Pancreas (tissue), 10 donors: ENCODE measurements at regions not wholly inside any gene's neighbourhood (a gene's known extent, or its start where the extent isn't known, plus 50 kb on each side); places are given as distances from the start of the nearest gene placed in this dataset.

ENCODE experiments used
- ATAC-seq, 4 donors: fragments of 200-7000 bp; cut with Tn5 transposase; one replicate each; pipeline versions ENCODE4 v1.8.0 to v1.9.1; 2020; ENCODE audit warnings: mild to moderate bottlenecking in 4 of 4, moderate library complexity in 4 of 4
- DNase-seq, 6 donors: peaks; one replicate each; pipeline ENCODE4 v3.0.0-alpha.2; 2020
- FAIRE-seq: peaks from 2 replicates; lab custom pipeline; 2012; peaks lifted over from hg19 to GRCh38; lab: Jason Lieb, UNC
- H3K27ac ChIP-seq, 4 donors: fragments of 200-600 bp; sonication (generic); 1 replicate in 3 of 4; 2 replicates in 1 of 4; pipeline versions ENCODE4 v1.5.0 to v1.8.0; 2020
- H3K27me3 ChIP-seq, 4 donors: fragments of 200-600 bp; one replicate each; pipeline ENCODE4 v1.8.0; 2021
- H3K36me3 ChIP-seq, 3 donors: fragments of 200-600 bp; sonication (generic) in 1 of 3; one replicate each; pipeline versions ENCODE4 v1.5.0 to v1.8.0; 2020 to 2021
- H3K4me1 ChIP-seq, 3 donors: fragments of 200-600 bp; one replicate each; pipeline ENCODE4 v1.8.0; 2021
- H3K4me3 ChIP-seq, 4 donors: fragments of 200-600 bp; sonication (generic) in 2 of 4; one replicate each; pipeline versions ENCODE4 v1.5.0 to v1.8.0; 2020 to 2021
- H3K9me3 ChIP-seq, 4 donors: fragments of 200-600 bp; one replicate each; pipeline ENCODE4 v1.8.0; 2021
- CTCF ChIP-seq, 4 donors: fragments of 200-600 bp; sonication (generic) in 3 of 4; IDR thresholded peaks; one replicate each; pipeline versions ENCODE4 v1.5.0 to v1.8.0; 2021; ENCODE audit warnings: antibody characterized with exemption in 4 of 4
- WGBS, 2 donors: extraction: QIAGEN DNeasy Blood & Tissue Kit; methylation state at CpG; one replicate each; pipeline ENCODE4 v1.1.7; 2013; 5-methylcytosine and 5-hydroxymethylcytosine counted together
- intact Hi-C, 3 donors: fragments of 100-400 bp; cut with DNase I; formaldehyde crosslinking; loops; one replicate each; pipeline versions ENCODE4 v1.11.1 to v1.14.2; 2022
- donor health status: healthy with polysubstance abuse.
- donor health status: DM: no; HTN: no; CAD: no; lungs with moderate emphysema.
- donor health status: DM: no; HTN: no; CAD: no.
- donor health status: control.
- donor health status: control.
- donor health status: Bipolar disorder and iron deficiency.
- donor health status: DM: yes; HTN: yes; CAD: no.
- donor health status: DM: no; HTN: no; CAD: no.
- donor health status: DM: no; HTN: no; CAD: no.
- donor health status: DM: yes; HTN: yes; CAD: no.

DNA sequence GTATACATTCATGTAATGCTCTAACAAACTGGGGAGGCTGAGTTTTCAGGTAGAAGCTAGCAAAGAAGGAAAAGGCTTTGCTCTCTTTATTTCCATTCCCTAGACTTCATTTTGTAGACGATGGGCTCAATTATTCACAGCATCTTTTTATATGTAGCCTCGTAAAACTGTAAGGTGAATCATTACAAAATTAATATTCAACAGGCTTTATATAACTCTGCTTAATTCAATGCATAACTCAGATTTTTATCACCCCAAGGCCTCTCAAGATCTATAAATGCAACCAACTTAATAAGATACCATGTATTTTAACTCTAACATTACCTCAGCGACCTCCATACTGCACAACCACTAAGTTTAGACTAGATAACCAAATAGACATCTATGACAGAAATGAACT lies 63.0 kb upstream of the FRMD4B start:
- no peaks in the 10 kb centered on the region for H3K27me3 ChIP-seq
- no peak for ATAC-seq
- H3K27ac ChIP-seq, result no peak overlapping the region
- no peak for FAIRE-seq
- H3K4me3 ChIP-seq, result no peak overlapping the region
- no peak for TF ChIP-seq CTCF (IDR thresholded peaks at IDR 0.05)
- peaks cover 0 to 5% (median 0%) of the 10 kb centered on the region in 3 donors for H3K4me1 ChIP-seq
- no peaks in the 10 kb centered on the region for H3K9me3 ChIP-seq
- 48 to 60% methylated on average over 3 of the region's 3 CpGs for WGBS, 2 donors
- no peak for DNase-seq
- H3K36me3 ChIP-seq, result no peaks in the 10 kb centered on the region
- intact Hi-C loops, result no loop called here

- ATAC-seq (no peak), FAIRE-seq (no peak), DNase-seq (no peak)
- no peak overlapping the region for H3K4me3 ChIP-seq
- no peak for TF ChIP-seq CTCF (IDR thresholded peaks at IDR 0.05)
- no peaks in the 10 kb centered on the region for H3K9me3 ChIP-seq
- H3K36me3 ChIP-seq, result no peaks in the 10 kb centered on the region
- intact Hi-C loops, result no loop called here
- no peaks in the 10 kb centered on the region for H3K27me3 ChIP-seq
- H3K4me1 ChIP-seq, result no peaks in the 10 kb centered on the region
- no peak overlapping the region for H3K27ac ChIP-seq
- 86 to 95% methylated on average over 6 of the region's 6 CpGs for WGBS, 2 donors
Measured at GRCh38 chr3:69446402-69447072, 60.6 kb upstream of the FRMD4B start.

DNA sequence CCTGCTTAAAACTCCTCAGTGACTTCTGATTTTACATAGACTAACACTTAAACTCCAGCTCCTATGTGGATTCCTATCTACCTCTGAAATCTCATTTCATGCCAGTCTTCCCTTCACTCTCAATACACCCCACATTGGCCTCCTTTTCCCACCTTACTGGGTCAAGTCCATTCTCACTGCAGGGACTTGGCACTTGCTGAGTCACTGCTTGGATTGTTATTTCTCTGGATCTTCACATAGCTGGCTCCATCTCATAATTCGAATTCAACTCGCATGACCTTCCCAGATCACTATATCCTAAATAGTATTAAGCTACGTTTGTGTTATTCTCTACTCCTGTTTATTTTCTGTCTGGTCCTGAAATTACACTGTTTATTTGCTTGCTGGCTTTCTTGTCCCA lies 59.6 kb upstream of the FRMD4B start:
- DNase-seq, result no peak
- Histone ChIP-seq H3K4me3 (no peak overlapping the region), H3K36me3 (no peaks in the 10 kb centered on the region), H3K9me3 (no peaks in the 10 kb centered on the region), H3K4me1 (no peaks in the 10 kb centered on the region), H3K27me3 (no peaks in the 10 kb centered on the region), H3K27ac (no peak overlapping the region)
- 57 to 72% methylated on average over 3 of the region's 3 CpGs for WGBS, 2 donors
- no peak for FAIRE-seq
- TF ChIP-seq CTCF (IDR thresholded peaks at IDR 0.05), result no peak
- no peak for ATAC-seq
- intact Hi-C loops, result no loop called here

DNA sequence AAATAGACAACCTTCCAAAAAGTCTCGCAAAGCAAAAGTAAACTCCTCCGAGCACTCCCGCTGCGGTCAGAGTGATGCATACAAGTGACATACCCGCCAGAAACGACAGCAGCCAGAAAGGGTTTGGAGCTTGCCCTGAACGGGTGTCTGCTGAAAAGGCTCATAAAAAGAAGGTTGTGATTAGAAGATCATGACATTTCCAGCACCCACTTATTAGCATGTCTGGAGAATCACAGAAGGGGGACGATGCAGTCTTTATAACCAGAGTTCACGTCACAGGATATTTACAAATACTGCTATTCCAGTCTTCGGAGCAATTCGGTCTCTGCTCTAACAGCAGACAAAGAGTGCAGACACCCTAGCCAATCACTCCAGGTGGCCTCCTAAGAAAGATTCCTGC lies 59.1 kb upstream of the FRMD4B start:
- no peaks in the 10 kb centered on the region for H3K27me3 ChIP-seq
- H3K27ac ChIP-seq, result no peak overlapping the region
- intact Hi-C loops, result no loop called here
- H3K4me1 ChIP-seq, result no peaks in the 10 kb centered on the region
- no peak overlapping the region for H3K4me3 ChIP-seq
- no peak for TF ChIP-seq CTCF (IDR thresholded peaks at IDR 0.05)
- 72 to 77% methylated on average over 11 of the region's 11 CpGs for WGBS, 2 donors
- H3K9me3 ChIP-seq, result no peaks in the 10 kb centered on the region
- no peak for DNase-seq
- H3K36me3 ChIP-seq, result no peaks in the 10 kb centered on the region
- no peak for FAIRE-seq
- no peak for ATAC-seq

GRCh38 chr3:69443457-69443920 lies 57.6 kb upstream of the FRMD4B start:
- no peak for DNase-seq
- no peak overlapping the region for H3K4me3 ChIP-seq
- no peak for TF ChIP-seq CTCF (IDR thresholded peaks at IDR 0.05)
- no peaks in the 10 kb centered on the region for H3K9me3 ChIP-seq
- no peak for ATAC-seq
- peaks cover 0 to 4% (median 0%) of the 10 kb centered on the region in 3 donors for H3K4me1 ChIP-seq
- H3K36me3 ChIP-seq, result no peaks in the 10 kb centered on the region
- FAIRE-seq, result no peak
- H3K27ac ChIP-seq, result no peak overlapping the region
- H3K27me3 ChIP-seq, result no peaks in the 10 kb centered on the region
- intact Hi-C loops, result no loop called here
